ENCODE measurements at regions not wholly inside any gene's neighbourhood (a gene's known extent, or its start where the extent isn't known, plus 50 kb on each side); places are given as distances from the start of the nearest gene placed in this dataset.
"Not testable (repeated sequence)": the region's sequence is repeated elsewhere in the genome, so short reads cannot be mapped to it uniquely, and the experiment has no call there.

DNA sequence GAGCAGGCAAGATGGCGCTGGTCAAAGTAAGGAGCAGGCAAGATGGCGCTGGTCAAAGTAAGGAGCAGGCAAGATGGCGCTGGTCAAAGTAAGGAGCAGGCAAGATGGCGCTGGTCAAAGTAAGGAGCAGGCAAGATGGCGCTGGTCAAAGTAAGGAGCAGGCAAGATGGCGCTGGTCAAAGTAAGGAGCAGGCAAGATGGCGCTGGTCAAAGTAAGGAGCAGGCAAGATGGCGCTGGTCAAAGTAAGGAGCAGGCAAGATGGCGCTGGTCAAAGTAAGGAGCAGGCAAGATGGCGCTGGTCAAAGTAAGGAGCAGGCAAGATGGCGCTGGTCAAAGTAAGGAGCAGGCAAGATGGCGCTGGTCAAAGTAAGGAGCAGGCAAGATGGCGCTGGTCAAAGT is 382.7 kb downstream of the GLRX3 start:
- not testable (repeated sequence) for H4K20me1 ChIP-seq (replicated peaks; ENCODE audit: insufficient read depth); H3K27me3 Mint-ChIP-seq (ENCODE audit: insufficient read depth, low read depth, poor library complexity); H3F3A ChIP-seq (replicated peaks; ENCODE audit: low read depth); H3K4me1 Mint-ChIP-seq; H3K9me2 ChIP-seq (ENCODE audit: insufficient read depth); H3K27me3 ChIP-seq (ENCODE audit: insufficient read depth); H3K4me3 Mint-ChIP-seq; H3K4me2 ChIP-seq; H3K79me2 ChIP-seq (replicated peaks; ENCODE audit: insufficient read depth); H3K27ac Mint-ChIP-seq; H3K4me3 ChIP-seq; H3K4me1 ChIP-seq (ENCODE audit: insufficient read depth); H3K27ac ChIP-seq (ENCODE audit: low read depth); DNase-seq (ENCODE audit: low spot score); ATAC-seq; H2AFZ ChIP-seq
- H3K9me3 Mint-ChIP-seq, result peaks cover 96% of the 10 kb centered on the region
- H3K36me3 Mint-ChIP-seq (ENCODE audit: low read depth), result peaks cover 44% of the 10 kb centered on the region
- peaks cover 22% of the 10 kb centered on the region for H3K36me3 ChIP-seq (ENCODE audit: insufficient read depth)

DNA sequence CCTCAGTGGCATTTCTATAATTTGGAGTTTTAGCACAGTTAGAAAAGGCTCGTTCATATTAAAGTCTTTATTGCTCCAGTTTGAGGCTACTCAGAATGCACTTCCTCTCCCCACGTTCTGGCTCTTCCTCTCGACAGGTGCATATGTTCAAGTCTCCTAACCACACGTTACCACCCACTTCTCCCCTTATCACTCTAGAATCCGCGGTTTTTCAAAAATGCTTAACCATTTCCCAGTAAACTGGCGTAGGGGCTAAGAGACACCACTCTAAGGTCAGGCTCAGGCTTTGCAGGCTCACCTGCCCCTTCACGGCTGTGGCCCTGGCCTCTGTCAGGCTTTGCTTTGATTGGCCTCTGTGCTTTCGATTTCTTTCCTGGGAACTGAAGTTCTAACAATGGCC is 383.6 kb downstream of the GLRX3 start:
- DNase-seq (ENCODE audit: low spot score) (no peak), ATAC-seq (no peak)
- no peak overlapping the region for H3K4me3 ChIP-seq
- H2AFZ ChIP-seq, result no peak overlapping the region
- Mint-ChIP-seq H3K36me3 (ENCODE audit: low read depth) (peaks cover 44% of the 10 kb centered on the region), H3K4me1 (no peaks in the 10 kb centered on the region), H3K27me3 (ENCODE audit: insufficient read depth, low read depth, poor library complexity) (peaks cover 3% of the 10 kb centered on the region), H3K9me3 (peaks cover 96% of the 10 kb centered on the region), H3K4me3 (no peak overlapping the region), H3K27ac (no peak overlapping the region)
- H3K9me2 ChIP-seq (ENCODE audit: insufficient read depth), result no peaks in the 10 kb centered on the region
- H3K4me2 ChIP-seq, result no peak overlapping the region
- no peaks in the 10 kb centered on the region for H3K27me3 ChIP-seq (ENCODE audit: insufficient read depth)
- H3K36me3 ChIP-seq (ENCODE audit: insufficient read depth), result peaks cover 22% of the 10 kb centered on the region
- no peak for TF ChIP-seq ZNF331 (CRISPR knock-in tag; IDR thresholded peaks at IDR 0.05; ENCODE audit: low read depth)
- TF ChIP-seq, protein P1, sequence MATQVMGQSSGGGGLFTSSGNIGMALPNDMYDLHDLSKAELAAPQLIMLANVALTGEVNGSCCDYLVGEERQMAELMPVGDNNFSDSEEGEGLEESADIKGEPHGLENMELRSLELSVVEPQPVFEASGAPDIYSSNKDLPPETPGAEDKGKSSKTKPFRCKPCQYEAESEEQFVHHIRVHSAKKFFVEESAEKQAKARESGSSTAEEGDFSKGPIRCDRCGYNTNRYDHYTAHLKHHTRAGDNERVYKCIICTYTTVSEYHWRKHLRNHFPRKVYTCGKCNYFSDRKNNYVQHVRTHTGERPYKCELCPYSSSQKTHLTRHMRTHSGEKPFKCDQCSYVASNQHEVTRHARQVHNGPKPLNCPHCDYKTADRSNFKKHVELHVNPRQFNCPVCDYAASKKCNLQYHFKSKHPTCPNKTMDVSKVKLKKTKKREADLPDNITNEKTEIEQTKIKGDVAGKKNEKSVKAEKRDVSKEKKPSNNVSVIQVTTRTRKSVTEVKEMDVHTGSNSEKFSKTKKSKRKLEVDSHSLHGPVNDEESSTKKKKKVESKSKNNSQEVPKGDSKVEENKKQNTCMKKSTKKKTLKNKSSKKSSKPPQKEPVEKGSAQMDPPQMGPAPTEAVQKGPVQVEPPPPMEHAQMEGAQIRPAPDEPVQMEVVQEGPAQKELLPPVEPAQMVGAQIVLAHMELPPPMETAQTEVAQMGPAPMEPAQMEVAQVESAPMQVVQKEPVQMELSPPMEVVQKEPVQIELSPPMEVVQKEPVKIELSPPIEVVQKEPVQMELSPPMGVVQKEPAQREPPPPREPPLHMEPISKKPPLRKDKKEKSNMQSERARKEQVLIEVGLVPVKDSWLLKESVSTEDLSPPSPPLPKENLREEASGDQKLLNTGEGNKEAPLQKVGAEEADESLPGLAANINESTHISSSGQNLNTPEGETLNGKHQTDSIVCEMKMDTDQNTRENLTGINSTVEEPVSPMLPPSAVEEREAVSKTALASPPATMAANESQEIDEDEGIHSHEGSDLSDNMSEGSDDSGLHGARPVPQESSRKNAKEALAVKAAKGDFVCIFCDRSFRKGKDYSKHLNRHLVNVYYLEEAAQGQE (IDR thresholded peaks at IDR 0.05; ENCODE audit: unreplicated experiment), result no peak
- no peak for TF ChIP-seq CREB1 (CRISPR knock-in tag; IDR thresholded peaks at IDR 0.05; ENCODE audit: low read depth)
- TF ChIP-seq, protein P2, sequence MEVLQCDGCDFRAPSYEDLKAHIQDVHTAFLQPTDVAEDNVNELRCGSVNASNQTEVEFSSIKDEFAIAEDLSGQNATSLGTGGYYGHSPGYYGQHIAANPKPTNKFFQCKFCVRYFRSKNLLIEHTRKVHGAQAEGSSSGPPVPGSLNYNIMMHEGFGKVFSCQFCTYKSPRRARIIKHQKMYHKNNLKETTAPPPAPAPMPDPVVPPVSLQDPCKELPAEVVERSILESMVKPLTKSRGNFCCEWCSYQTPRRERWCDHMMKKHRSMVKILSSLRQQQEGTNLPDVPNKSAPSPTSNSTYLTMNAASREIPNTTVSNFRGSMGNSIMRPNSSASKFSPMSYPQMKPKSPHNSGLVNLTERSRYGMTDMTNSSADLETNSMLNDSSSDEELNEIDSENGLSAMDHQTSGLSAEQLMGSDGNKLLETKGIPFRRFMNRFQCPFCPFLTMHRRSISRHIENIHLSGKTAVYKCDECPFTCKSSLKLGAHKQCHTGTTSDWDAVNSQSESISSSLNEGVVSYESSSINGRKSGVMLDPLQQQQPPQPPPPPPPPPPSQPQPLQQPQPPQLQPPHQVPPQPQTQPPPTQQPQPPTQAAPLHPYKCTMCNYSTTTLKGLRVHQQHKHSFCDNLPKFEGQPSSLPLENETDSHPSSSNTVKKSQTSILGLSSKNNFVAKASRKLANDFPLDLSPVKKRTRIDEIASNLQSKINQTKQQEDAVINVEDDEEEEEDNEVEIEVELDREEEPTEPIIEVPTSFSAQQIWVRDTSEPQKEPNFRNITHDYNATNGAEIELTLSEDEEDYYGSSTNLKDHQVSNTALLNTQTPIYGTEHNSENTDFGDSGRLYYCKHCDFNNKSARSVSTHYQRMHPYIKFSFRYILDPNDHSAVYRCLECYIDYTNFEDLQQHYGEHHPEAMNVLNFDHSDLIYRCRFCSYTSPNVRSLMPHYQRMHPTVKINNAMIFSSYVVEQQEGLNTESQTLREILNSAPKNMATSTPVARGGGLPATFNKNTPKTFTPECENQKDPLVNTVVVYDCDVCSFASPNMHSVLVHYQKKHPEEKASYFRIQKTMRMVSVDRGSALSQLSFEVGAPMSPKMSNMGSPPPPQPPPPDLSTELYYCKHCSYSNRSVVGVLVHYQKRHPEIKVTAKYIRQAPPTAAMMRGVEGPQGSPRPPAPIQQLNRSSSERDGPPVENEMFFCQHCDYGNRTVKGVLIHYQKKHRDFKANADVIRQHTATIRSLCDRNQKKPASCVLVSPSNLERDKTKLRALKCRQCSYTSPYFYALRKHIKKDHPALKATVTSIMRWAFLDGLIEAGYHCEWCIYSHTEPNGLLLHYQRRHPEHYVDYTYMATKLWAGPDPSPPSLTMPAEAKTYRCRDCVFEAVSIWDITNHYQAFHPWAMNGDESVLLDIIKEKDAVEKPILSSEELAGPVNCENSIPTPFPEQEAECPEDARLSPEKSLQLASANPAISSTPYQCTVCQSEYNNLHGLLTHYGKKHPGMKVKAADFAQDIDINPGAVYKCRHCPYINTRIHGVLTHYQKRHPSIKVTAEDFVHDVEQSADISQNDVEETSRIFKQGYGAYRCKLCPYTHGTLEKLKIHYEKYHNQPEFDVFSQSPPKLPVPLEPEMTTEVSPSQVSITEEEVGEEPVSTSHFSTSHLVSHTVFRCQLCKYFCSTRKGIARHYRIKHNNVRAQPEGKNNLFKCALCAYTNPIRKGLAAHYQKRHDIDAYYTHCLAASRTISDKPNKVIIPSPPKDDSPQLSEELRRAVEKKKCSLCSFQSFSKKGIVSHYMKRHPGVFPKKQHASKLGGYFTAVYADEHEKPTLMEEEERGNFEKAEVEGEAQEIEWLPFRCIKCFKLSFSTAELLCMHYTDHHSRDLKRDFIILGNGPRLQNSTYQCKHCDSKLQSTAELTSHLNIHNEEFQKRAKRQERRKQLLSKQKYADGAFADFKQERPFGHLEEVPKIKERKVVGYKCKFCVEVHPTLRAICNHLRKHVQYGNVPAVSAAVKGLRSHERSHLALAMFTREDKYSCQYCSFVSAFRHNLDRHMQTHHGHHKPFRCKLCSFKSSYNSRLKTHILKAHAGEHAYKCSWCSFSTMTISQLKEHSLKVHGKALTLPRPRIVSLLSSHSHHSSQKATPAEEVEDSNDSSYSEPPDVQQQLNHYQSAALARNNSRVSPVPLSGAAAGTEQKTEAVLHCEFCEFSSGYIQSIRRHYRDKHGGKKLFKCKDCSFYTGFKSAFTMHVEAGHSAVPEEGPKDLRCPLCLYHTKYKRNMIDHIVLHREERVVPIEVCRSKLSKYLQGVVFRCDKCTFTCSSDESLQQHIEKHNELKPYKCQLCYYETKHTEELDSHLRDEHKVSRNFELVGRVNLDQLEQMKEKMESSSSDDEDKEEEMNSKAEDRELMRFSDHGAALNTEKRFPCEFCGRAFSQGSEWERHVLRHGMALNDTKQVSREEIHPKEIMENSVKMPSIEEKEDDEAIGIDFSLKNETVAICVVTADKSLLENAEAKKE (CRISPR knock-in tag; IDR thresholded peaks at IDR 0.05), result no peak
- TF ChIP-seq EZH2phosphoT487 (IDR thresholded peaks at IDR 0.05; ENCODE audit: unreplicated experiment), result no peak
- TF ChIP-seq NANOG (IDR thresholded peaks at IDR 0.05; ENCODE audit: borderline replicate concordance), result no peak
- no peak for TF ChIP-seq STAT1 (IDR thresholded peaks at IDR 0.05; ENCODE audit: unreplicated experiment)
- TF ChIP-seq, protein P3, sequence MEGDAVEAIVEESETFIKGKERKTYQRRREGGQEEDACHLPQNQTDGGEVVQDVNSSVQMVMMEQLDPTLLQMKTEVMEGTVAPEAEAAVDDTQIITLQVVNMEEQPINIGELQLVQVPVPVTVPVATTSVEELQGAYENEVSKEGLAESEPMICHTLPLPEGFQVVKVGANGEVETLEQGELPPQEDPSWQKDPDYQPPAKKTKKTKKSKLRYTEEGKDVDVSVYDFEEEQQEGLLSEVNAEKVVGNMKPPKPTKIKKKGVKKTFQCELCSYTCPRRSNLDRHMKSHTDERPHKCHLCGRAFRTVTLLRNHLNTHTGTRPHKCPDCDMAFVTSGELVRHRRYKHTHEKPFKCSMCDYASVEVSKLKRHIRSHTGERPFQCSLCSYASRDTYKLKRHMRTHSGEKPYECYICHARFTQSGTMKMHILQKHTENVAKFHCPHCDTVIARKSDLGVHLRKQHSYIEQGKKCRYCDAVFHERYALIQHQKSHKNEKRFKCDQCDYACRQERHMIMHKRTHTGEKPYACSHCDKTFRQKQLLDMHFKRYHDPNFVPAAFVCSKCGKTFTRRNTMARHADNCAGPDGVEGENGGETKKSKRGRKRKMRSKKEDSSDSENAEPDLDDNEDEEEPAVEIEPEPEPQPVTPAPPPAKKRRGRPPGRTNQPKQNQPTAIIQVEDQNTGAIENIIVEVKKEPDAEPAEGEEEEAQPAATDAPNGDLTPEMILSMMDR (conservative IDR thresholded peaks at IDR 0.05; ENCODE audit: low read depth in 2 of 2), result no peak
- no peaks in the 10 kb centered on the region for H3F3A ChIP-seq (replicated peaks; ENCODE audit: low read depth)
- no peaks in the 10 kb centered on the region for H3K4me1 ChIP-seq (ENCODE audit: insufficient read depth)
- H3K27ac ChIP-seq (ENCODE audit: low read depth), result no peak overlapping the region
- H4K20me1 ChIP-seq (replicated peaks; ENCODE audit: insufficient read depth), result no peaks in the 10 kb centered on the region
- H3K79me2 ChIP-seq (replicated peaks; ENCODE audit: insufficient read depth), result no peaks in the 10 kb centered on the region

Data from GM23338 (cell line).